Neural progenitor cell (in vitro differentiated cells): ENCODE measurements at regions not wholly inside any gene's neighbourhood (a gene's known extent, or its start where the extent isn't known, plus 50 kb on each side); places are given as distances from the start of the nearest gene placed in this dataset.

Experiments
- DNase-seq: peaks from one replicate; pipeline ENCODE4 v3.0.0-alpha.2; 2016; ENCODE audit warnings: low spot score
- H2AFZ ChIP-seq: fragments of 200-600 bp; sonication (generic); replicated peaks from 2 replicates; pipeline ENCODE4 v1.6.1; 2016; ENCODE audit warnings: antibody characterized with exemption
- H3F3A ChIP-seq: fragments of 200-600 bp; sonication (generic); 2 replicates; pipeline ENCODE4 v1.6.1; 2016; ENCODE audit warnings: antibody characterized with exemption, low read depth
- H3K27ac ChIP-seq: fragments of 200-600 bp; sonication (generic); 2 replicates; pipeline ENCODE4 v1.5.1; 2016; ENCODE audit warnings: mild to moderate bottlenecking
- H3K27me3 ChIP-seq: fragments of 200-600 bp; sonication (generic); 2 replicates; pipeline ENCODE4 v1.6.1; 2016; ENCODE audit warnings: mild to moderate bottlenecking, moderate library complexity
- H3K36me3 ChIP-seq: fragments of 200-600 bp; sonication (generic); 2 replicates; pipeline ENCODE4 v1.5.1; 2016
- H3K4me1 ChIP-seq: fragments of 200-600 bp; sonication (generic); 2 replicates; pipeline ENCODE4 v1.6.1; 2016; ENCODE audit warnings: mixed run types
- H3K4me2 ChIP-seq: fragments of 200-600 bp; sonication (generic); 2 replicates; pipeline ENCODE4 v1.6.1; 2016
- H3K4me3 ChIP-seq: fragments of 200-600 bp; sonication (generic); 2 replicates; pipeline ENCODE4 v1.5.1; 2016
- H3K79me2 ChIP-seq: fragments of 200-600 bp; sonication (generic); 2 replicates; pipeline ENCODE4 v1.6.1; 2016; ENCODE audit warnings: low read depth
- H3K9ac ChIP-seq: fragments of 200-600 bp; sonication (generic); 2 replicates; pipeline ENCODE4 v1.6.1; 2016
- H3K9me3 ChIP-seq: fragments of 200-600 bp; sonication (generic); 2 replicates; pipeline ENCODE4 v1.5.1; 2016; ENCODE audit warnings: low read depth
- H4K20me1 ChIP-seq: fragments of 200-600 bp; sonication (generic); 2 replicates; pipeline ENCODE4 v1.6.1; 2016; ENCODE audit warnings: low read depth
- H3K27ac Mint-ChIP-seq: 3 replicates; pipeline ENCODE4 v1.8.0; 2021; ENCODE audit warnings: mixed read lengths
- H3K27me3 Mint-ChIP-seq: 2 replicates; pipeline ENCODE4 v1.8.0; 2022; ENCODE audit warnings: low read depth, mild to moderate bottlenecking, inconsistent platforms, moderate library complexity, mixed read lengths; ENCODE audit not compliant: insufficient read depth
- H3K36me3 Mint-ChIP-seq: 3 replicates; pipeline ENCODE4 v1.8.0; 2021; ENCODE audit warnings: mixed read lengths
- H3K4me1 Mint-ChIP-seq: 3 replicates; pipeline ENCODE4 v1.8.0; 2021; ENCODE audit warnings: mixed read lengths
- H3K4me3 Mint-ChIP-seq: 3 replicates; pipeline ENCODE4 v1.8.0; 2021; ENCODE audit warnings: mild to moderate bottlenecking, moderate library complexity, mixed read lengths
- H3K9me3 Mint-ChIP-seq: 3 replicates; pipeline ENCODE4 v1.8.0; 2020; ENCODE audit warnings: mixed read lengths
- CTCF ChIP-seq: fragments of 200-600 bp; sonication (generic); IDR thresholded peaks from 2 replicates; pipeline ENCODE4 v1.5.1; 2017; ENCODE audit warnings: antibody characterized with exemption, mild to moderate bottlenecking
- EZH2 ChIP-seq: fragments of 200-600 bp; sonication (generic); IDR thresholded peaks from 2 replicates; pipeline ENCODE4 v1.6.1; 2017; ENCODE audit warnings: antibody characterized with exemption, mild to moderate bottlenecking, moderate library complexity
- EZH2phosphoT487 ChIP-seq: fragments of 200-600 bp; sonication (generic); IDR thresholded peaks from 2 replicates; pipeline ENCODE4 v1.6.1; 2017; ENCODE audit warnings: antibody characterized with exemption

- Histone ChIP-seq H3K27me3 (no peaks in the 10 kb centered on the region), H3K79me2 (no peaks in the 10 kb centered on the region), H3K27ac (no peak overlapping the region), H3K4me1 (no peaks in the 10 kb centered on the region), H3K36me3 (no peaks in the 10 kb centered on the region), H3K4me2 (no peak overlapping the region), H3K9ac (no peak overlapping the region), H3K4me3 (no peak overlapping the region), H3K9me3 (no peaks in the 10 kb centered on the region), H2AFZ (no peak overlapping the region), H3F3A (no peaks in the 10 kb centered on the region), H4K20me1 (no peaks in the 10 kb centered on the region)
- no peaks in the 10 kb centered on the region for H3K9me3 Mint-ChIP-seq
- peaks cover 5% of the 10 kb centered on the region for H3K4me1 Mint-ChIP-seq
- no peaks in the 10 kb centered on the region for H3K36me3 Mint-ChIP-seq
- DNase-seq: no peak
- H3K27me3 Mint-ChIP-seq: peaks cover under 1% of the 10 kb centered on the region
- H3K27ac Mint-ChIP-seq: no peak overlapping the region
- TF ChIP-seq CTCF (no peak), EZH2phosphoT487 (no peak), EZH2 (no peak)
- H3K4me3 Mint-ChIP-seq: no peak overlapping the region
Measured at GRCh38 chr2:60371219-60371618, 182.2 kb downstream of the BCL11A start.

DNA sequence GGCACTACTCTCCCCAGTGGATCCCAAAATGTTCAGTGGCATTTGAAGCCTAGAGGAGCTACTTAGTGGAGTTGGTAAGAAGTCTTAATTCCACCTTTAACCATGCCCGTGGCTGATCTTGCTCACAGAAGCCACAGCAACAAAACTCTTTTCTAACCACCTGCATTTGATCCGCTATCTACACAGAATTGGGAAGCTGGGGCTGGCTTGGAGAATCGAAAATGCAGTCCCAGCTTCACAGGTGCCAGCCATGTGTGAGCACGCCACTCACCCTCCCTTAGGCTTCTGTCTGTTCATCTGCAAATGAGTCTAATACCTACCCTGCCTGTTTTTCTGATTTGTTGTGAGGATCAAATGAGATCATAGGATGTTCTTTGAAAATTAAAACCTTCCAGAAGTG lies 182.6 kb downstream of the BCL11A start:
- H3K27ac ChIP-seq: no peak overlapping the region
- H3K4me3 ChIP-seq: no peak overlapping the region
- no peak for DNase-seq
- H2AFZ ChIP-seq: no peak overlapping the region
- Mint-ChIP-seq H3K9me3 (no peaks in the 10 kb centered on the region), H3K27ac (no peak overlapping the region), H3K4me3 (no peak overlapping the region), H3K27me3 (no peaks in the 10 kb centered on the region), H3K36me3 (no peaks in the 10 kb centered on the region), H3K4me1 (peaks cover 7% of the 10 kb centered on the region)
- no peaks in the 10 kb centered on the region for H3F3A ChIP-seq
- no peaks in the 10 kb centered on the region for H3K79me2 ChIP-seq
- no peak for TF ChIP-seq EZH2phosphoT487
- no peak for TF ChIP-seq EZH2
- no peak for TF ChIP-seq CTCF
- H3K36me3 ChIP-seq: no peaks in the 10 kb centered on the region
- no peaks in the 10 kb centered on the region for H3K27me3 ChIP-seq
- H3K4me1 ChIP-seq: no peaks in the 10 kb centered on the region
- H3K4me2 ChIP-seq: no peak overlapping the region
- H3K9ac ChIP-seq: no peak overlapping the region
- no peaks in the 10 kb centered on the region for H4K20me1 ChIP-seq
- no peaks in the 10 kb centered on the region for H3K9me3 ChIP-seq

DNA sequence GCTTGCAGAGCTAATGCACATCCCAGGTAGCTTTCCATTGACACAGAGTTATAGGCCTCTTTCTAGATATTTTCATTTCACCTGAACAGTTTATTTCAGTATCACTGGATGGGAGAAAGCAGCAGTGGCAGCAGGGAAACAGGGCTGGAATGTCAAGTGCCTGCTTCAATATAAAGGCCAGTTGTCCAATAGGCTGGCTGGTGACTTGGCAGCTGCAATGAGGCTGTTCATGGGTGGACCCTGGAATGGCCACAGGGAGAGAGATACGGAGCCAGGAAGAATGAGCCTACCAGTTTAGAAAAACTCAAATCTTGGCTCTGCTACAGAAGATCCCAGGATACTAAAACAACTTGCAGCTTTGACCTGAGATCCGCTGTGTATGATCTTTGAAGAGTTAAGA lies 185.0 kb downstream of the BCL11A start:
- Mint-ChIP-seq H3K4me3 (no peak overlapping the region), H3K27ac (no peak overlapping the region), H3K4me1 (peaks cover 19% of the 10 kb centered on the region), H3K9me3 (no peaks in the 10 kb centered on the region), H3K36me3 (no peaks in the 10 kb centered on the region), H3K27me3 (no peaks in the 10 kb centered on the region)
- Histone ChIP-seq H3K79me2 (no peaks in the 10 kb centered on the region), H4K20me1 (no peaks in the 10 kb centered on the region), H3K4me1 (no peaks in the 10 kb centered on the region), H2AFZ (no peak overlapping the region), H3K27ac (no peak overlapping the region), H3K27me3 (no peaks in the 10 kb centered on the region), H3K9ac (no peak overlapping the region), H3K36me3 (no peaks in the 10 kb centered on the region), H3K9me3 (no peaks in the 10 kb centered on the region), H3F3A (no peaks in the 10 kb centered on the region), H3K4me3 (no peak overlapping the region), H3K4me2 (no peak overlapping the region)
- TF ChIP-seq CTCF (no peak), EZH2phosphoT487 (no peak), EZH2 (no peak)
- no peak for DNase-seq
